HepG2 (cell line): ENCODE measurements at regions not wholly inside any gene's neighbourhood (a gene's known extent, or its start where the extent isn't known, plus 50 kb on each side); places are given as distances from the start of the nearest gene placed in this dataset.
"Not testable (repeated sequence)": the region's sequence is repeated elsewhere in the genome, so short reads cannot be mapped to it uniquely, and the experiment has no call there.

Source experiments
- ATAC-seq: fragments of 200-7000 bp; cut with Tn5 transposase; 3 replicates; pipeline ENCODE4 v1.9.1; 2020; ENCODE audit warnings: mild to moderate bottlenecking, moderate library complexity
- BruUV-seq: library from RNA; stranded (reverse); fragments of 400-500 nt; replicated peaks from 2 replicates; lab custom pipeline; 2021; lab: Mats Ljungman, UMichigan
- CTCF ChIA-PET: fragments of 300-600 bp; formaldehyde crosslinking; extraction: SDS; loops from one replicate; lab custom pipeline; 2021; ENCODE audit warnings: low total read pairs, inconsistent platforms, low intra/inter-chr PET ratio; lab: Yijun Ruan, JAX
- POLR2A ChIA-PET: fragments of 350-600 bp; sonication (Branson Sonifier 250); formaldehyde crosslinking; loops from one replicate; lab custom pipeline; 2020; ENCODE audit warnings: antibody characterized with exemption, inconsistent platforms; lab: Yijun Ruan, JAX
- DNase-seq: peaks from one replicate; pipeline ENCODE4 v3.0.0-alpha.2; 2015; ENCODE audit warnings: low spot score
- FAIRE-seq: peaks from 3 replicates; lab custom pipeline; 2011; peaks lifted over from hg19 to GRCh38; lab: Jason Lieb, UNC
- H2AFZ ChIP-seq: one replicate; pipeline ENCODE4 v1.6.1; 2011; ENCODE audit warnings: low read length, inconsistent platforms
- H3K27ac ChIP-seq: fragments of 300-600 bp; 3 replicates; pipeline ENCODE4 v1.8.0; 2011; ENCODE audit warnings: mixed run types, mild to moderate bottlenecking, mixed read lengths, low read length, inconsistent platforms; ENCODE audit not compliant: insufficient read depth; ENCODE audit errors: extremely low read length
- H3K27me3 ChIP-seq, 2 experiments: fragments of 200-600 bp in 1 of 2; 2 replicates in 1 of 2; 3 replicates in 1 of 2; pipeline versions ENCODE4 v1.6.0 to v1.8.0; 2011; ENCODE audit warnings: low read length in 2 of 2, mild to moderate bottlenecking in 2 of 2, moderate library complexity in 2 of 2, inconsistent platforms in 1 of 2; ENCODE audit not compliant: insufficient read depth in 2 of 2, control insufficient read depth in 1 of 2
- H3K36me3 ChIP-seq, 2 experiments: fragments of 200-600 bp in 1 of 2; replicated peaks in 1 of 2; 2 replicates in 1 of 2; 3 replicates in 1 of 2; pipeline versions ENCODE4 v1.5.1 to v1.8.0; 2011; ENCODE audit warnings: low read length in 2 of 2, inconsistent platforms in 1 of 2; ENCODE audit not compliant: insufficient read depth in 2 of 2, control insufficient read depth in 1 of 2
- H3K4me1 ChIP-seq: 2 replicates; pipeline ENCODE4 v1.5.1; 2012; ENCODE audit warnings: low read length, inconsistent platforms; ENCODE audit not compliant: insufficient read depth
- H3K4me2 ChIP-seq: 2 replicates; pipeline ENCODE4 v1.6.0; 2011; ENCODE audit warnings: low read depth, low read length, inconsistent platforms
- H3K4me3 ChIP-seq, 3 experiments: fragments of 200-600 bp in 1 of 3; sonication (generic), shearing (Covaris generic) in 1 of 3; replicated peaks in 1 of 3; 2 replicates each; pipeline ENCODE4 v1.5.1; 2011 to 2016; ENCODE audit warnings: low read length in 3 of 3, inconsistent platforms in 2 of 3, low read depth in 2 of 3, mild to moderate bottlenecking in 2 of 3, control low read depth in 1 of 3, mixed read lengths in 1 of 3; ENCODE audit not compliant: insufficient read depth in 1 of 3
- H3K79me2 ChIP-seq: one replicate; pipeline ENCODE4 v1.6.1; 2011; ENCODE audit warnings: low read length, inconsistent platforms; ENCODE audit not compliant: insufficient read depth
- H3K9ac ChIP-seq: 2 replicates; pipeline ENCODE4 v1.6.0; 2011; ENCODE audit warnings: mild to moderate bottlenecking, low read depth, low read length, inconsistent platforms; ENCODE audit not compliant: insufficient read depth
- H3K9me3 ChIP-seq: 2 replicates; pipeline ENCODE4 v1.5.1; 2012; ENCODE audit warnings: mild to moderate bottlenecking, low read length
- H4K20me1 ChIP-seq: 2 replicates; pipeline ENCODE4 v1.6.0; 2011; ENCODE audit warnings: inconsistent platforms, mild to moderate bottlenecking, low read length, moderate library complexity; ENCODE audit not compliant: insufficient read depth
- ZNF652 ChIP-seq: IDR thresholded peaks from 2 replicates; pipeline ENCODE4 v1.6.1; 2016; ENCODE audit warnings: low read depth, borderline replicate concordance
- WGBS: methylation state at CpG from one replicate; pipeline ENCODE4 v1.1.6; 2017; ENCODE audit warnings: low lambda C conversion rate; 5-methylcytosine and 5-hydroxymethylcytosine counted together
- in situ Hi-C: cut with HindIII; loops from 2 replicates; pipeline ENCODE4 v1.10.0; 2017; ENCODE audit warnings: low pct_unique_long_range_greater_than_20kb; ENCODE audit not compliant: extremely low pct_ligation_motif_present
- intact Hi-C: fragments of 100-400 bp; cut with micrococcal nuclease; formaldehyde crosslinking; loops from one replicate; pipeline ENCODE4 v1.10.0; 2022; ENCODE audit not compliant: unreplicated experiment
- small RNA-seq, 3 experiments: library from RNA; depleted of rRNA; stranded (forward); fragments of <200 nt; gene quantifications; one replicate each; pipeline ENCODE3, GENCODE V24; 2012; ENCODE audit warnings: low read depth in 2 of 3, low replicate concordance in 1 of 3; ENCODE audit not compliant: insufficient read length in 3 of 3, insufficient read depth in 2 of 3

DNA sequence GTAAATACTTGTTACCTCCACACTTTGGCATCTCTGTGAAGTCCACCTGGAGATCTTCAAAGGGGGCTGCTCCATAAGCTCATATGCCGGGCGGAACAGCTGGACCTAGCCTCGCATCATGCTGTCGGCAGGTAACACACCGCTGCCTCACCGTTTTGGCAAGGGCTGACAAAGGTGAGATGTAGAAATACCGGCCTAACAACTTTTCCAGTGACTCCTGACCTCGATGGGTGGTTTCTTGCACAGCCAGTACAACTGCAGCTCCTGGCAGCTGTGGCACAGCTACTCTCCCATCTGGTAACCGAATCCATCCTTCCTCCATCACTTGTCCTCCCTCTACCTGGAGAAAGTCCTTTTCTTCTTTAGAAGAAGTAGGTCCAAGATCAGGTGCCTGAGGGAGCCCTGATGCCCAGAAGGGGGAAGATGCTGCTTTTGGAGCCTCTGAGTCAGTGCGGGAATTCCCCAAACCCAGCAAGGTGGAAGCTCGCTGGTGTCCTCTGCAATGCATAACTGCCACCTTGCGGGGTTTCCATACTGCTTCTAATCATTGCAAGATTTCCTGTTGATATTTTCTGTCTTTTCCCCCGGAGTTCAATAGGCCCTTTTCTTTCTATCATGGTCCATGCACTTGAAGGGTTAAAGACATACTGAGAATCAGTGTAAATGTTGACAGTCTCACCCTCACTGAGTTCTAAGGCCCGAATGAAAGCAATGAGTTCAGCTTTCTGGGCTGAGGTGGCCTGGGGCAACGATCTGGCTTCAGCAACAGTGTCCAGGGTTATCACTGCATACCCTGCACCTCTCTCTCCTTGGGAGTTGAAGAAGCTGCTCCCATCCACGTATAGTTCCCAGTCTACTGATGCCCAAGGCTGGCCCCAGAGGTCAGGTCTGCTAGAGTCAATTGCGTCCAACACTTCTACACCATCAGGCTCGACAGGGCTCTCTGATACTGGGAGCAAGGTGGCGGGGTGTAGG is 52.9 kb upstream of the ALDH3B2 start:
- H2AFZ ChIP-seq, H3K9ac ChIP-seq, intact Hi-C loops, POLR2A ChIA-PET, BruUV-seq, FAIRE-seq, H3K9me3 ChIP-seq: not testable (repeated sequence)
- peak overlapping the region; percentile 34 for H3K27ac ChIP-seq
- peak overlapping the region; percentile 43 for H3K4me2 ChIP-seq
- peak; percentile 79 for TF ChIP-seq ZNF652
- TF ChIP-seq, all 625 proteins: peak for 1; not testable (repeated sequence) for 624
- peaks cover 32% of the 10 kb centered on the region for H3K4me1 ChIP-seq
- CTCF ChIA-PET, H3K27me3 ChIP-seq, H3K79me2 ChIP-seq, H3K36me3 ChIP-seq, ATAC-seq, DNase-seq, H4K20me1 ChIP-seq, H3K4me3 ChIP-seq, in situ Hi-C loops: not testable (repeated sequence)
- WGBS = 80% methylated on average over 16 of the region's 19 CpGs

Small RNAs in the stretch of these regions (small RNA-seq; reads per million reads assigned to genes)
- 0 reads per million in 3 experiments for gene AP003385.4
- 0 reads per million in 3 experiments for gene AP003716.2
- 0 reads per million in 3 experiments for gene RNU6-46P
